Right atrium auricular region (tissue), 2 donors: ENCODE measurements at regions not wholly inside any gene's neighbourhood (a gene's known extent, or its start where the extent isn't known, plus 50 kb on each side); places are given as distances from the start of the nearest gene placed in this dataset.

Experiments
- DNase-seq: peaks from one replicate; pipeline ENCODE4 v3.0.0-alpha.2; 2019; ENCODE audit warnings: low spot score
- H3K27ac ChIP-seq, 2 donors: fragments of 200-600 bp; sonication (generic); 1 replicate in 1 of 2; 2 replicates in 1 of 2; pipeline ENCODE4 v1.5.1; 2016 to 2019
- H3K27me3 ChIP-seq, 2 donors: fragments of 200-600 bp; sonication (generic); one replicate each; pipeline versions ENCODE4 v1.5.1 to v1.6.0; 2017 to 2019
- H3K36me3 ChIP-seq: fragments of 200-600 bp; sonication (generic); one replicate; pipeline ENCODE4 v1.5.1; 2016
- H3K4me1 ChIP-seq, 2 donors: fragments of 200-600 bp; sonication (generic); one replicate each; pipeline versions ENCODE4 v1.5.1 to v1.6.0; 2017 to 2019
- H3K4me3 ChIP-seq, 2 donors: fragments of 200-600 bp; sonication (generic); 1 replicate in 1 of 2; 2 replicates in 1 of 2; pipeline ENCODE4 v1.5.1; 2017 to 2019; ENCODE audit warnings: mild to moderate bottlenecking in 1 of 2, moderate library complexity in 1 of 2
- H3K9me3 ChIP-seq, 2 donors: fragments of 200-600 bp; sonication (generic); one replicate each; pipeline ENCODE4 v1.5.1; 2019
- TF ChIP-seq, protein P1 (sequence below), 2 donors: fragments of 200-600 bp; sonication (generic); IDR thresholded peaks; one replicate each; pipeline ENCODE4 v1.5.1; 2019; ENCODE audit warnings: antibody characterized with exemption in 2 of 2

DNA sequence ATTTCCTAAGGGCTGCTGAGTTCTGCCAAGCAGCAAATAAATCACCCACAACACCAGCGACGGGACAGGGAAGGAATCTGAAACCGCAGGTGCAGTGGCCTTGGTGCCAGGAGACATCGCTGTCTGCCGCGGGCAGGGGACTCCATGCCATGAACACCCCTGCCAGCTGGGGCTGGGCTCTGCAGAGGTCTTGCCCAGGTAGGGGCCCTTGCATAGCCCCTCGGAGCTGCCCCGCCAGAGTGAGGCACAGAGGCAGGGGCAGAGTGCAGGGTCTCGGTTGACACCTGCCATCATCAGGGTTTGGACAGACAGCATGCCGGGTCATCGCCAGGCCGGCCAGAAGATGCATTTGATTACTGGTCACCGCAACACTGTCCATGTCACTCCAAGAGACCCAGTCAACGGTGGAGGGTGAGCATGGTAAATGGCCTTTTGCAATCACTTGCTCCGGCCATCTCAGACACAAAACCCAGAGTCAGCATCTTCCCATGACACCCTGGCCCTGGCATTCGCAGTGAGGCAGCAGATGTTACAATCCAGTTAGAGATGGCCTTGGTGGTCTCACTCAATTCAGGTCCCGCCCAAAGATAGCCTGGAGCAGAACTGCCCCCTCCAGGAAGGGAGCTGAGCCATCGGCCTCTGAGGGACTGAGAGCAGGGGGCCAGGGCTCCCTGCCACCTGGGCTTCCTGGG is 255.4 kb downstream of the NDUFA10 start:
- Histone ChIP-seq H3K27me3 (no peaks in the 10 kb centered on the region), H3K27ac (no peak overlapping the region), H3K4me3 (no peak overlapping the region), H3K36me3 (no peaks in the 10 kb centered on the region), H3K9me3 (peaks cover 0 to 24% of the 10 kb centered on the region in 2 donors), H3K4me1 (no peaks in the 10 kb centered on the region)
- no peak for DNase-seq
- TF ChIP-seq, protein P1, sequence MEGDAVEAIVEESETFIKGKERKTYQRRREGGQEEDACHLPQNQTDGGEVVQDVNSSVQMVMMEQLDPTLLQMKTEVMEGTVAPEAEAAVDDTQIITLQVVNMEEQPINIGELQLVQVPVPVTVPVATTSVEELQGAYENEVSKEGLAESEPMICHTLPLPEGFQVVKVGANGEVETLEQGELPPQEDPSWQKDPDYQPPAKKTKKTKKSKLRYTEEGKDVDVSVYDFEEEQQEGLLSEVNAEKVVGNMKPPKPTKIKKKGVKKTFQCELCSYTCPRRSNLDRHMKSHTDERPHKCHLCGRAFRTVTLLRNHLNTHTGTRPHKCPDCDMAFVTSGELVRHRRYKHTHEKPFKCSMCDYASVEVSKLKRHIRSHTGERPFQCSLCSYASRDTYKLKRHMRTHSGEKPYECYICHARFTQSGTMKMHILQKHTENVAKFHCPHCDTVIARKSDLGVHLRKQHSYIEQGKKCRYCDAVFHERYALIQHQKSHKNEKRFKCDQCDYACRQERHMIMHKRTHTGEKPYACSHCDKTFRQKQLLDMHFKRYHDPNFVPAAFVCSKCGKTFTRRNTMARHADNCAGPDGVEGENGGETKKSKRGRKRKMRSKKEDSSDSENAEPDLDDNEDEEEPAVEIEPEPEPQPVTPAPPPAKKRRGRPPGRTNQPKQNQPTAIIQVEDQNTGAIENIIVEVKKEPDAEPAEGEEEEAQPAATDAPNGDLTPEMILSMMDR (IDR thresholded peaks at IDR 0.05): no peak

DNA sequence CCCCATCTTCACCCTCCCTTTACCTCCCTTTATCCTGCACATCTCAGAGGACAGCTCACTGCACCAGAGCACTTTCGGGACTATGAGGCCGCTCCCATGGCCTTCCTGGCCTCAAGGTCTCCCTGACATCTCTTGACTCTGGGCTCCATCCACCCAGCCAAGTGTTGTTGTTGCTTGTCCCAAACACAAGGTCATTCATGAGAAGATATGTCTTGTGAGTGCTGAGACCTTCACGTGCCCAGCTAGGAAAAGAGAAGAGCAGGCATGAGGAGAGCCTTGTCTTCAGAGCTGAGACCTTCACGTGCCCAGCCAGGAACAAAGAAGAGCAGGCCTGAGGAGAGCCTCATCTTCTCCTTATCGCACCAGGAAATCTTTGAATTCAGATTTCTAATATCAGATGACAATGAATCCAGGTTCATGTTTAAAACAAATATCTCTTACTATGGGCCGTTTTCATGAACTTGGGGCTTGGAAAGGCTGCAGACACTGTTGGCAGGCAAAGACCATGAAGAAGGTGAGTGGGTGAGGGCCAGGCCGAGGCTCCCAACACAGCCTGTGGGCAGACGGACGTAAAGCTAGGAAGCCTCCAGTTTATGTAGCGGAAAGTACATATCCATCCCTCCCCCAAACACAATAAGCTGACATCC is 256.1 kb downstream of the NDUFA10 start:
- peaks cover 0 to 24% of the 10 kb centered on the region in 2 donors for H3K9me3 ChIP-seq
- no peak overlapping the region for H3K27ac ChIP-seq
- DNase-seq: no peak
- TF ChIP-seq, protein P1 (IDR thresholded peaks at IDR 0.05): no peak
- no peaks in the 10 kb centered on the region for H3K27me3 ChIP-seq
- H3K36me3 ChIP-seq: no peaks in the 10 kb centered on the region
- H3K4me3 ChIP-seq: no peak overlapping the region
- H3K4me1 ChIP-seq: no peaks in the 10 kb centered on the region

DNA sequence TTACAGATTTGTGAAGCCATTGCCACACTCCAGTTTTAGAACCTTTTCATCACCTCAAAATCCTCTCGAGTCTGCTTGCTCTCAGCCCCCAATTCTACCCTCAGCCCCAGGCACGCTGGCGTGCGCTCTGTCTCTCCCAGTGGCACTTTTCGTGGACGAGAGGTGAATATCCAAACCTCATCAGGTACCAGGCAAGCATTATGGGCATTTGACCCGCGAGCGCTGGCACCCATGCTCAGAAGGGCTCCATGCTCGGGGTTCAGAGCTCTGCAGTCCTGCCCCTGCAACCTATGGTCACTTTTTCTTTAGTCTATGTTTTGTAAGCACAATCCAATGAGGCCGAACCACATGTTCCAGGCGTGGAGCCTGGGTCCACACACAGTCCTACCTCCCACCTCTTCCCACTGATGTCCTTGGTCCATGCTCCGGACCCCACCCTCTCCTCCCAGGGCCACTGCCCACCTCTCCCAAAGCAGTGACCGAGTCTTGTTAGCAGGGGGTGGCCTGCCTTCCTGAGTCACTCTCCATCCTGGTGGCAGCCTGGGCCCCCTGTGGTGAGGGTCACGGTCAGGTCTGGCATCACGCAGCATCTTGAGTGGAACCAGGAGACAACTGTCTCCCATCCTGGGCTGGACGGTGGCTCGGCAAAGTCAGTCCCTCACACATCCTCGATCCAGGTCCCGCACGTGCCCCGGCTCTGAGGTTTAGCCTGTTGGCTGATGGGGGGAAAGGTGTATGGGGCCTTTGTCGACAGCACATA is 256.9 kb downstream of the NDUFA10 start:
- Histone ChIP-seq H3K4me1 (no peaks in the 10 kb centered on the region), H3K27me3 (no peaks in the 10 kb centered on the region)

DNA sequence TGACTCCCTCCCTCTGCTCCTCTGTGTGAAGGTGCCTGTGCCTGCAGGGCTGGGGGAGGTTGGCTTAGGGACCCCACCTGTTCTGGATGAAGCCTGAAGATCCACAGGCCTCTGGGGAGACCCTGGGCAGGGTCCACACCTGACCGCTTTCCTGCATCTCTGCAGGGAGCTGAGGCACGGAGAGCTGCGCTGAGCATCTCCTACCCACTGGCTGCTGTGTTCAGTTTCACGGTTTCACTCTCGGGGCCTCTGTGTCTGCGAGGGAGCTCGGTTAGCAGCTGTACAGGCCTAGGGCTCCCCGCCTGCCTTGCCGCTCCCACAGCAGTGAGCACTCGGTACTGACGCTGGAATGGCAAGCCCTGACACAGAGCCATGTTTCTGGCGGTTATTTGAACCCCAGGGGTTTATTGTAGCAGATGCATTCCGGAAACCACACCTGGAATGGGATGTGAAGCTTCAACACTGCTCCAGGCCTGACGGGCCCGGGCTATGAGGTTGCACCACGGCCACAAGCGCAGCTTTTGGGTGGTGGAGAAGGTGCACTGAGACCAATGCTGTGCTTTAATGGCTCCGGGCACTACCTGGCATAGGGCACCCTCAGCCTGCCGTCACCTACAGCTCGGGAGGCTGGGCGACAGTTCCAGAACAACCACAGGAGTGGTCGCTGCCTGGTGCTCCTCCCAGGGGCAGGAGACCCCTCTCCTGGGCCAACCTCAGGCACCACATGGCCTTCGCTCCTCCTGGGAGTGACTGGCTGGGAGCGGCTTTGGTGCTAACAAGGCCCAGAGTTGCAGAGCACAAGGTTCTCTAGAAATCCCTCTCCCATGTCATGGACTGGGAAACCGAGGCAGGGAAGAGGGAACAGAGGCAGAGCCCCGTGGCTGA is 257.9 kb downstream of the NDUFA10 start:
- H3K4me3 ChIP-seq: no peak overlapping the region
- DNase-seq: no peak
- TF ChIP-seq, protein P1 (IDR thresholded peaks at IDR 0.05): no peak
- H3K27me3 ChIP-seq: no peaks in the 10 kb centered on the region
- H3K36me3 ChIP-seq: no peaks in the 10 kb centered on the region
- no peak overlapping the region for H3K27ac ChIP-seq
- no peaks in the 10 kb centered on the region for H3K4me1 ChIP-seq
- peaks cover 0 to 17% of the 10 kb centered on the region in 2 donors for H3K9me3 ChIP-seq

More for the DNA sequence above, 256.9 kb downstream of the NDUFA10 start:
- H3K36me3 ChIP-seq: no peaks in the 10 kb centered on the region
- no peak for DNase-seq
- no peak overlapping the region for H3K4me3 ChIP-seq
- TF ChIP-seq, protein P1 (IDR thresholded peaks at IDR 0.05): no peak
- H3K27ac ChIP-seq: no peak overlapping the region
- H3K9me3 ChIP-seq: peaks cover 0 to 24% of the 10 kb centered on the region in 2 donors

DNA sequence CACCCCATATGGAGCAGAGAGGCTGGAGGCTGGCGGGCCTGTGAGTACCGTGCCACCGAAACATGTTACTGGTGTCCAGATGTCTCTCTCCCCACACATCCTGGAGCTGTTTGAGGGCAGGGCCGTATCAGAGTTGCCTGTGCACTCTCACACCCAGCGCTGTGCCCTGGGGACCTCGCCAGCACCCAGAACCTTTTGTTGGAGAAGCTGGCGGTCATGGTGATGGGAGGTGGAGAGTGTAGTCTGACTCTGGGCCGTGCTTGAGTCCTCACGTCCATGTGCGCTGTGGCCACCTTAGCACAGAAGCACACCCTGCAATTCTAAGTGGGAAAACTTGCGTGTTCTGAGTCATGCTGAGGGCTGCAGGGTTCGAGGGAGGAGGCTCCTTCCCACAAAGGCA is 259.2 kb downstream of the NDUFA10 start:
- DNase-seq: no peak
- no peaks in the 10 kb centered on the region for H3K27me3 ChIP-seq
- TF ChIP-seq, protein P1 (IDR thresholded peaks at IDR 0.05): no peak
- H3K4me3 ChIP-seq: no peak overlapping the region
- H3K36me3 ChIP-seq: no peaks in the 10 kb centered on the region
- no peaks in the 10 kb centered on the region for H3K4me1 ChIP-seq
- H3K27ac ChIP-seq: no peak overlapping the region
- peaks cover 0 to 6% of the 10 kb centered on the region in 2 donors for H3K9me3 ChIP-seq
